ENCODE measurements at regions not wholly inside any gene's neighbourhood (a gene's known extent, or its start where the extent isn't known, plus 50 kb on each side); places are given as distances from the start of the nearest gene placed in this dataset.

DNA sequence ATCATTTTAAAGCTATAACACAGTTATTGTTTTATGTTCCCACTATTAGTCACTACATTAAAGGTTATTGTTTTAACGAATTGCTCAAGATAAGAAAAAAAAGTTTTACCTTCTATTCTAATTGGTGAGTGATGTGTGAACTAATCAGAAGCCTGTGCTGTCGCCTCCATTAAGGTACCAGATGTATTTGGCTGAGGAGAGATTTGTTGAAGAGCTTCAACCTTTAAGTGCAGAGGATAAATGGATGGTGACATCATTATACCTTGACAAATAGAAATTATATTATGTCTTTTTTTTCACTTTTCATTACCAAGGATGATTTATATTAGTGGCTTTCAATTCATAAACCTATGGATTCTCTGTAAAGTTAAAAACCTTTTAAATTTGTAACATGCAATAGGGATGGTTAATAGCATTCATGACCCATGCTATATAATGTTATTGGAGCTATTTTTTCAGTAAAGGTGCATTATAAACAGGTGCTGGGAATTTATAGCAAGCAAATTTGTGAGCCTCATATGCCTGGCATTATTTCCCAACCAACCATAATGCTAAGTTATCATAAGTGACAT lies 97.0 kb upstream of the NPVF start:
- intact Hi-C loops (cut with DNase I), result no loop called here
- no peak overlapping the region for H3K4me3 ChIP-seq
- no peaks in the 10 kb centered on the region for H3K9me3 ChIP-seq
- 86% methylated on average over 2 of the region's 2 CpGs for WGBS
- DNase-seq (ENCODE audit: extremely low spot score), result no peak
- no peak overlapping the region for H3K27ac ChIP-seq (replicated peaks in 1 of 4)
- no peaks in the 10 kb centered on the region for H3K4me1 ChIP-seq
- no peaks in the 10 kb centered on the region for H3K36me3 ChIP-seq
- TF ChIP-seq POLR2AphosphoS5 (IDR thresholded peaks at IDR 0.05) (no peak), EP300 (IDR thresholded peaks at IDR 0.05) (no peak), POLR2A (IDR thresholded peaks at IDR 0.05; ENCODE audit: low read depth) (no peak)
- TF ChIP-seq, protein P1, sequence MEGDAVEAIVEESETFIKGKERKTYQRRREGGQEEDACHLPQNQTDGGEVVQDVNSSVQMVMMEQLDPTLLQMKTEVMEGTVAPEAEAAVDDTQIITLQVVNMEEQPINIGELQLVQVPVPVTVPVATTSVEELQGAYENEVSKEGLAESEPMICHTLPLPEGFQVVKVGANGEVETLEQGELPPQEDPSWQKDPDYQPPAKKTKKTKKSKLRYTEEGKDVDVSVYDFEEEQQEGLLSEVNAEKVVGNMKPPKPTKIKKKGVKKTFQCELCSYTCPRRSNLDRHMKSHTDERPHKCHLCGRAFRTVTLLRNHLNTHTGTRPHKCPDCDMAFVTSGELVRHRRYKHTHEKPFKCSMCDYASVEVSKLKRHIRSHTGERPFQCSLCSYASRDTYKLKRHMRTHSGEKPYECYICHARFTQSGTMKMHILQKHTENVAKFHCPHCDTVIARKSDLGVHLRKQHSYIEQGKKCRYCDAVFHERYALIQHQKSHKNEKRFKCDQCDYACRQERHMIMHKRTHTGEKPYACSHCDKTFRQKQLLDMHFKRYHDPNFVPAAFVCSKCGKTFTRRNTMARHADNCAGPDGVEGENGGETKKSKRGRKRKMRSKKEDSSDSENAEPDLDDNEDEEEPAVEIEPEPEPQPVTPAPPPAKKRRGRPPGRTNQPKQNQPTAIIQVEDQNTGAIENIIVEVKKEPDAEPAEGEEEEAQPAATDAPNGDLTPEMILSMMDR (IDR thresholded peaks at IDR 0.05), result no peak
- H3K27me3 ChIP-seq, result no peaks in the 10 kb centered on the region

DNA sequence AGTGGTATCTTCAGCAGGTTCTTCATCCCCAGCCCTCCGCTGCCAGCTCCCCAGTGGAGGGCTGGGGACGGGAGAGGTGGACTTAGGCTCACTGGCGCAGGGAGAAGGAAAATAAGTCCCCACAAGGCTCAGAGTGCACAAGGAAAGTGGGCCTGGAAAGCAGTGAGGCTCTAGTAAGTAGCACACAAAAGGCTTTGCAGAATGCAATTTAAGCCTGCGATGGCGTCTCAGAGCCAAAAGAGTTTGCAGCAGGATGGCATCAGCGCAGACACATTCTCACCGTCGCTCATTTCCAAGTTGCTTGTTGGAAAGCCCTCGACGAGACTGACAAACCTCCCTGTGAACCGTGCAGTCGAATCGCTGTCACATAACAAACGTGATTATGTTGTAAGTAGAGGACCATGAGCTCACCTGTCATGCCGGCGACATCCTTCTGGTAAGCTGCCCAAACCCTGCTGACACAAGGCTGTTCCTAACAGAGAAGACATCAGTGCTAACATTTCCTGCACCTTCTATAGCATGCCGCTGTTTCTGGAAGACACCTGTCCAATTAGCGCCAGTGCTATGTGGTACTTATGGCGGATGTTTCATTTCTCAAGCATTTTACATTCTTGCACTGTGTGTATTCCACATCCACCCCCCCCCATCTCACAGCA lies 98.3 kb upstream of the NPVF start:
- no peaks in the 10 kb centered on the region for H3K4me1 ChIP-seq
- TF ChIP-seq POLR2AphosphoS5 (IDR thresholded peaks at IDR 0.05), result no peak
- TF ChIP-seq EP300 (IDR thresholded peaks at IDR 0.05), result no peak
- TF ChIP-seq POLR2A (IDR thresholded peaks at IDR 0.05; ENCODE audit: low read depth), result no peak
- TF ChIP-seq, protein P1 (IDR thresholded peaks at IDR 0.05), result no peak
- intact Hi-C loops (cut with DNase I), result no loop called here
- no peak overlapping the region for H3K4me3 ChIP-seq
- DNase-seq (ENCODE audit: extremely low spot score), result peak; percentile 60
- no peaks in the 10 kb centered on the region for H3K9me3 ChIP-seq
- H3K27me3 ChIP-seq, result no peaks in the 10 kb centered on the region
- H3K27ac ChIP-seq (replicated peaks in 1 of 4), result no peak overlapping the region
- WGBS, result 90% methylated on average over 19 of the region's 19 CpGs
- no peaks in the 10 kb centered on the region for H3K36me3 ChIP-seq

DNA sequence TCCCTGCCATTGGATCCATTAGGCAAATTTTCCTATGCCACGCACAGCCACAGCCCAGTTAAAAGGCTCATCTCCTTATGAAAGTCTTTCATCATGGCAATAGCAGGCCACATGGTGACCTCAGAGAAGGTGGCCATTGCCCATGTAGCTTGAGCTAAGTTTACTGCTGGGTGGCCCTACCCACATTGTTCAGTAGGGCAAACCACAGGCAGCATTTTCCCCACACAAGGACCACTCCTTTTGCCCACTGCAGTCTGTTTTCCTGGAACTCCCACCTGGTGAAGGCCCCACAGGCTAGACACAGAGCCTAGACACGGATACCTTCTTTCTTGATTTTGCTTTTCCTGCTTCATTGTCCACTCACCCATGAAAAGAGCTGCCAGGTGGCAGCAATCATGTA lies 101.5 kb upstream of the NPVF start:
- H3K4me1 ChIP-seq, result no peaks in the 10 kb centered on the region
- no peaks in the 10 kb centered on the region for H3K9me3 ChIP-seq
- WGBS, result 96% methylated on average over 2 of the region's 2 CpGs
- H3K4me3 ChIP-seq, result no peak overlapping the region
- H3K27ac ChIP-seq (replicated peaks in 1 of 4), result no peak overlapping the region
- TF ChIP-seq POLR2AphosphoS5 (IDR thresholded peaks at IDR 0.05) (no peak), POLR2A (IDR thresholded peaks at IDR 0.05; ENCODE audit: low read depth) (no peak), EP300 (IDR thresholded peaks at IDR 0.05) (no peak)
- TF ChIP-seq, protein P1 (IDR thresholded peaks at IDR 0.05), result no peak
- H3K27me3 ChIP-seq, result no peaks in the 10 kb centered on the region
- H3K36me3 ChIP-seq, result no peaks in the 10 kb centered on the region
- intact Hi-C loops (cut with DNase I), result no loop called here
- no peak for DNase-seq (ENCODE audit: extremely low spot score)

DNA sequence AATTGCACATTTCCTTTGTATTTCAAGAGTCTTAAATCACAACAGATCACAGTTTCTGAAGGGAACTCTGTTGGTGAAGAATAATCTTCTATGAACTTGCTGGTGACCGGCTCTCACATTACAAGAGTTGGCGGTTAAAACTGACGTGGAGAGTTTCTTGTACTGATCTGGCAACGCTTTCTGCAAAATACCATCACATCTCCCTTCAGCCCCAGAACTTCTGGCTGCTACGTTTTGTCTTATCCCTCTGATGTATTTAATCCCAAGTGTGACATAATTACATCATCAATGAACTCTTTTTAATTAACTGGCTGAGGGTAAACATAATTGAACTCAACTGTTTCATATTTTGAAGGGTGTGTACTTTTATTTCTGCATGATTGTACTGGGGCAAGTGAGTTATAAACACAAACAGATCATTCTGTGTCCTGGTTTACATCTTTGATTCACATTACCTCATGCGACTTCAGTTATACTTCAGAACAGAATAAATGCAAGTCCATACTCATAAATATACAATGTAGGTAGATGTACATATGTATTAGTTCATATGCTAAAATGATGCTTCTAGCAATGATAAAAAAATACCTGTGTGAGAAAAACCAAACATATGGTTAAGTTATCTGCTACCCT lies 105.1 kb upstream of the NPVF start:
- Histone ChIP-seq H3K4me1 (no peaks in the 10 kb centered on the region), H3K4me3 (no peak overlapping the region), H3K27ac (replicated peaks in 1 of 4) (no peak overlapping the region), H3K36me3 (no peaks in the 10 kb centered on the region), H3K27me3 (no peaks in the 10 kb centered on the region), H3K9me3 (no peaks in the 10 kb centered on the region)
- DNase-seq (ENCODE audit: extremely low spot score), result no peak
- intact Hi-C loops (cut with DNase I), result no loop called here
- WGBS, result 91% methylated on average over 6 of the region's 6 CpGs
- TF ChIP-seq POLR2AphosphoS5 (IDR thresholded peaks at IDR 0.05), result no peak
- TF ChIP-seq POLR2A (IDR thresholded peaks at IDR 0.05; ENCODE audit: low read depth), result no peak
- TF ChIP-seq, protein P1 (IDR thresholded peaks at IDR 0.05), result no peak
- TF ChIP-seq EP300 (IDR thresholded peaks at IDR 0.05), result no peak
